Activated naive CD4-positive, alpha-beta T cell treated with anti-CD3 and anti-CD28 coated beads for 36 hours (primary cell): ENCODE measurements at regions not wholly inside any gene's neighbourhood (a gene's known extent, or its start where the extent isn't known, plus 50 kb on each side); places are given as distances from the start of the nearest gene placed in this dataset.
A peak's percentile ranks its signal among the peaks of the same experiment; 100 is the strongest.

Experiments used
- CTCF ChIA-PET: fragments of 350-600 bp; sonication (Branson Sonifier 250); formaldehyde crosslinking; loops from one replicate; lab custom pipeline; 2021; ENCODE audit warnings: antibody characterized with exemption; lab: Charles Lee
- DNase-seq: peaks from one replicate; pipeline ENCODE4 v3.0.0-alpha.2; 2020
- H3K27ac Mint-ChIP-seq: one replicate; pipeline ENCODE4 v1.8.0; 2021; ENCODE audit warnings: mild to moderate bottlenecking, mixed read lengths
- H3K27me3 Mint-ChIP-seq: one replicate; pipeline ENCODE4 v1.8.0; 2021; ENCODE audit warnings: low read depth, mixed read lengths
- H3K36me3 Mint-ChIP-seq: one replicate; pipeline ENCODE4 v1.8.0; 2021; ENCODE audit warnings: low read depth, mixed read lengths
- H3K4me1 Mint-ChIP-seq: one replicate; pipeline ENCODE4 v1.8.0; 2021; ENCODE audit warnings: low read depth, mixed read lengths
- H3K4me3 Mint-ChIP-seq: one replicate; pipeline ENCODE4 v1.8.0; 2021; ENCODE audit warnings: mild to moderate bottlenecking, moderate library complexity, mixed read lengths
- H3K9me3 Mint-ChIP-seq: one replicate; pipeline ENCODE4 v1.8.0; 2021; ENCODE audit warnings: mixed read lengths
- intact Hi-C: fragments of 100-400 bp; cut with micrococcal nuclease; formaldehyde crosslinking; loops from one replicate; pipeline ENCODE4 v1.15.1; 2023

DNA sequence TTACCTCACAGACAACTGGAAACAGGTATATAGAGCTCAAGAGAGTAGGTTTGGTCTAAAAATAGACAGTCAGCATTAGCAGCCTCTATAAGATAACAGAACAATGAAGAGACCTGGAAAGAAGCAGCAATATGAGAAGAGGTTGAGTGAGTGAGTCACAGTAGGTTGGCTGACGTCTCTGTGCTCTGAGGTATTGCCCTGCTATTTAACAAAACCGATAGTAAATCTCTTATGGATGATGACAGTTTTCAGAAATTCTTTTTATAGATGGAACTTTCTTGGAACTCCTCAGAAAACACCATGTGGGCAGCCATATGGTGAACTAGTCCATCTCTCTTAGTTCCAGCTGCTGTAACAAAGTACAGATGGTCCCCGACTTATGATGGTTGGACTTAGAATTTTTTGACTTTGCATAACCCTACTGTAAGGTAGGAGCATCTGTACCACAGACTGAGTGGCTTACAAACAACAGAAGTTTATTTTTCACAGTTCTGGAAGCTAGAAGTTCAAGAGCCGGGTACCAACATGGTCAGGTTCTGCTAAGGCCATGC, 123.5 kb downstream of the MBD2 start:
- no peak overlapping the region for H3K27ac Mint-ChIP-seq
- CTCF ChIA-PET: no interaction called here
- intact Hi-C loops: no loop called here
- H3K27me3 Mint-ChIP-seq: no peaks in the 10 kb centered on the region
- no peaks in the 10 kb centered on the region for H3K36me3 Mint-ChIP-seq
- DNase-seq: no peak
- H3K9me3 Mint-ChIP-seq: peaks cover 3% of the 10 kb centered on the region
- no peak overlapping the region for H3K4me3 Mint-ChIP-seq
- H3K4me1 Mint-ChIP-seq: no peaks in the 10 kb centered on the region

- intact Hi-C loops: no loop called here
- Mint-ChIP-seq H3K4me1 (no peaks in the 10 kb centered on the region), H3K9me3 (peaks cover 3% of the 10 kb centered on the region), H3K4me3 (no peak overlapping the region), H3K27ac (no peak overlapping the region), H3K36me3 (no peaks in the 10 kb centered on the region), H3K27me3 (no peaks in the 10 kb centered on the region)
- DNase-seq: no peak
- CTCF ChIA-PET: no interaction called here
Measured at GRCh38 chr18:54100466-54100865, 124.0 kb downstream of the MBD2 start.

- intact Hi-C loops: no loop called here
- no peaks in the 10 kb centered on the region for H3K4me1 Mint-ChIP-seq
- H3K27me3 Mint-ChIP-seq: no peaks in the 10 kb centered on the region
- peaks cover 3% of the 10 kb centered on the region for H3K9me3 Mint-ChIP-seq
- no peaks in the 10 kb centered on the region for H3K36me3 Mint-ChIP-seq
- no peak overlapping the region for H3K27ac Mint-ChIP-seq
- CTCF ChIA-PET: no interaction called here
- H3K4me3 Mint-ChIP-seq: no peak overlapping the region
- no peak for DNase-seq
Measured at GRCh38 chr18:54094474-54094873, 130.0 kb downstream of the MBD2 start.

DNA sequence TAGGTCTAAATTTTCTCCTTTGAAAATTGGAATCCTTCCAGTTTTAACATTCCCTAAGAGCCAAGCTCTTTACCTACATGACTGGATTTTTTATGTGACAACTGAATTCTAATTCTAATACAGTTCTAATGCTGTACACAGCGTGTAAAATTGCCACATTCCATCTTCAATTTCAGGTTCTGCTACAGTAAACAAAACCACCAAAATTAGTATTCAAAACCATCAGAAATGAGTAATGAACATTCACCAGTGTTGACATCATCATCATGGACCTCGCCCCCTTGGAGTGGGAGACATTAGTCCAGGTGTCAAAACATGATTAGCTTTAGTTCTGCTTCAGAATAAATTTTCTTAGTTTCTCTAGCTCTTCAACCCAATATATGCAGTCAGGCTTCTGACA, 133.6 kb downstream of the MBD2 start:
- no peak for DNase-seq
- Mint-ChIP-seq H3K27ac (no peak overlapping the region), H3K36me3 (no peaks in the 10 kb centered on the region)

DNA sequence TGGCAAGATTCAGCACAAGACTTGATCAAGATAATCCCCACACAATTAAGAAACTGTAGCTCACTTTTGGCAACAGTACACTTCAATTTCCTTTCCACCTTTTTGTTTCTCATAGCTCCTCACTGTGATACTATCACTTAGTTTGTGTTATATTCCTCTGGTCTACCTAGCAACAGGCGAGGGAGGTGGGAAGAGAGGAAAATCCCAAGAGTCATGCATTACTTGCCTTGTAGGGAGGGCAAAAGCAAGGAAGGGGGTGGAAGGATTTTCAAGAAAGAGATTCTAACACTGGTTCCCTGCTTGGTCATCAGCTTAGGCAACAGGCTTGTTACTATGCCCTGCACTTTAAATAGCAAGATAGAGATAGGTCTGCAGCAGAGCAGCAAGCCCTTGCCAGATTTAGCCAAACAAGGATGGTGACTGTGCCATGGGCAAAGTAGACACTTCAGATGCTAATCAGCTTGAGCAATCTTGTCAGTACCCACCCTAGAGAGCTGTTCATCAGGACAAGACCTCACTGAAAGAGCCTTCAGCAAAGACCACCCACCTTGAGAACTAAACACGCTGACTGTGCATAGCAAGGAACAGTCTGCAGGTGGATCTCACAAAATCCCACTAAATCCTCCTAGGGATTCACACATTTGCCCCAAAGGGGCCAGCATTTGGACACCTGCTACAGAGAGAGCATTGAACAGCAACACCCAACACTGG, 134.6 kb downstream of the MBD2 start:
- Mint-ChIP-seq H3K4me1 (peaks cover 15% of the 10 kb centered on the region), H3K27ac (no peak overlapping the region), H3K9me3 (peaks cover 2% of the 10 kb centered on the region), H3K27me3 (no peaks in the 10 kb centered on the region), H3K4me3 (no peak overlapping the region), H3K36me3 (no peaks in the 10 kb centered on the region)
- CTCF ChIA-PET: interaction anchor here (1.1 kb wide), 1 partner anchor 112 kb away, joined by 3 read pairs; no protein-coding TSS in a partner anchor
- intact Hi-C loops: no loop called here
- no peak for DNase-seq

More for the DNA sequence above, 133.6 kb downstream of the MBD2 start:
- Mint-ChIP-seq H3K9me3 (peaks cover 2% of the 10 kb centered on the region), H3K4me3 (no peak overlapping the region), H3K4me1 (peaks cover 14% of the 10 kb centered on the region), H3K27me3 (no peaks in the 10 kb centered on the region)
- intact Hi-C loops: no loop called here
- CTCF ChIA-PET: interaction anchor here (1.1 to 1.5 kb wide), 2 partner anchors 29 to 267 kb away, joined by 4 to 5 read pairs; partner anchors contain the start of genes C18orf54 and STARD6

DNA sequence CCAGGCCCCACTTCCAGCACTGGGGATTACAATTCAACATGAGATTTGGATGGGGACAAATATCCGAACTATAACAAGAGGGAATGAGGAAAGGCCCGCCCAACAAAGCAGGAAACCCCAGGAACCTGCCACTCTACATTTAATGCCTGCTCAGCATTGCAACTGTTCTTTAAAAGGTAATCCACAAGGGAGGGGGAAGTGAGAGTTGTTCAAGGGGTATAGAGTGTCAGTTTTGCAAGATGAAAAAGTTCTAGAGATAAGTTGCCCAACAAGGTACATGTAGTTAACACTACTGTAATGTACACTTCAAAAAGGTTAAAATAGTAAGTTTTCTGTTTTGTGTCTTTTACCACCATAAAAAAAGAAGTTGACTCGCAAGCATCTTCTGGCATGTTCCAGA, 137.6 kb downstream of the MBD2 start:
- no peak overlapping the region for H3K4me3 Mint-ChIP-seq
- H3K9me3 Mint-ChIP-seq: peaks cover 14% of the 10 kb centered on the region
- intact Hi-C loops: loop anchor here (1.0 kb wide), 1 partner anchor 60 kb away; no protein-coding TSS in a partner anchor
- no peaks in the 10 kb centered on the region for H3K36me3 Mint-ChIP-seq
- H3K27ac Mint-ChIP-seq: peak overlapping the region; percentile 20
- DNase-seq: no peak
- no peaks in the 10 kb centered on the region for H3K27me3 Mint-ChIP-seq
- H3K4me1 Mint-ChIP-seq: peaks cover 15% of the 10 kb centered on the region
- CTCF ChIA-PET: no interaction called here

DNA sequence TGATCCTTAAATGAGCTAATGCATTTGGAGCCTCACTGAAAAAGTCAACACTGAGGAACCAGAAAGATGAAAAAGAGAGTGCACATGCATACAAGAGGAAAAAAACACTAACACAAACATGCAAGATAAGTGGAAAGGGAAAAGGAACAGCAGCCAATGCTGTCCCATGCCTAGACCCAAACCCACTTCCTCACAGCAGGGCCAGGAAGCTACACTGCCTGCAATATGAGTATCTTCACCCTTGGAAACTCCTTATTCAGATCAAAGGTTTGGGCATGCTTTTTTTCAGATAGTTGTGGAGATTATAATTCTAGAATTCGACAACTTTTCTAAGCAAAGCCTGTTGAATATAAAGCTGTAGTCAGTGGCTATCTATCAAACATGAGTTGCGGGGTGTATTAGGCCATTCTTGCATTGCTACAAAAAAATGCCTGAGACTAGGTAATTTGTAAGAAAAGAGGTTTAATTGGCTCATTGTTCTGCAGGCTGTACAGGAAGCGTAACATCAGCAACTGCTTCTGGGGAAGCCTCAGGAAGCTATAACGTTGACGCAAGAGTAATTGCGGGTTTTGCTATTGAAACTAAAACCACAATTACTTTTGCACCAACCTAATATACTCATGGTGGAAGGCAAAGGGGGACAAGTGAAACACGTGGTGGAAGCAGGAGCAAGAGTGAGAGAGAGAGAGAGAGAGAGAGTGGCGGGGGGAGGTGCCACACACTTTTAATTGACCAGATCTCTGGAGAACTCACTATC, 138.2 kb downstream of the MBD2 start:
- Mint-ChIP-seq H3K27ac (no peak overlapping the region), H3K4me3 (no peak overlapping the region), H3K4me1 (peaks cover 15% of the 10 kb centered on the region), H3K36me3 (no peaks in the 10 kb centered on the region), H3K27me3 (no peaks in the 10 kb centered on the region), H3K9me3 (peaks cover 14% of the 10 kb centered on the region)
- DNase-seq: peak; percentile 26
- intact Hi-C loops: loop anchor here (1.0 kb wide), 1 partner anchor 61 kb away; no protein-coding TSS in a partner anchor
- CTCF ChIA-PET: no interaction called here

DNA sequence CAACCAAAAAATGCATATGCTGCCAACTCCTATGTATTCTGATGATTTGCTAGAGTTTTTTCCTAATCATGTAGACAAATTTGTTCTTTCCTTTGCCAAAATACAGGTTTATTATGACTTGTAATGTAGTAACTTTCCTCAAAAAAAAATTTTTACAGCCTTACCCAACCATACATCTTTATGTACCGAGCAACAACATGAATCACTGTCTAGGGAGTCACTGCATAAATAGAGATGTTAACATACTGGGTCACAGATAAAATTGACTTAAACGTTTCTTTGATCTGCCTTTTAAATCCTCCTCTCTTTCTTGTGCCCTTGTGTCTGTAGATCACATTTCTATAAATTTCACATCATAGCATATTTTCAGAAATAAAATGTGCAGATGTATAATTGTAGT, 143.6 kb downstream of the MBD2 start:
- no peak overlapping the region for H3K4me3 Mint-ChIP-seq
- CTCF ChIA-PET: no interaction called here
- no peak overlapping the region for H3K27ac Mint-ChIP-seq
- H3K36me3 Mint-ChIP-seq: no peaks in the 10 kb centered on the region
- peaks cover 12% of the 10 kb centered on the region for H3K9me3 Mint-ChIP-seq
- H3K27me3 Mint-ChIP-seq: peaks cover 2% of the 10 kb centered on the region
- intact Hi-C loops: no loop called here
- peaks cover under 1% of the 10 kb centered on the region for H3K4me1 Mint-ChIP-seq
- no peak for DNase-seq

DNA sequence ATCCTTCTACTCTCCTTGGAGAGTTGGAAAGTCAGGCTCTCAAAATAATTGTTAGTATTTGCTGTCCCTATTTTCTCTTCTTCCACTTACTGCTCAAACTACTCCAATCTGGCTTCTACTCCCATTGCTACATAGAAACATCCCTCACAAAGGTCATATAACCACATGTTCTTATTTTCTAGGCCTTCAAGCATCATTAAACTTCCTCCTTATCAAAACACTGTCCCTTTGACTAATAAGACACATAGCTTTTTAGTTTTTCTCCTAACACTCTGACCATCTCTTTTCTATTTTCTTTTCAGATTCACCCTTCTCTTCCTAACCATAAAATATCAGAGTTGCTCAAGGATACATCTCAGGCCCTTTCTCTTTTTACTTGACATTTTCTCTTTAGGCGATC, 148.3 kb downstream of the MBD2 start:
- intact Hi-C loops: no loop called here
- no peaks in the 10 kb centered on the region for H3K4me1 Mint-ChIP-seq
- no peaks in the 10 kb centered on the region for H3K9me3 Mint-ChIP-seq
- H3K4me3 Mint-ChIP-seq: no peak overlapping the region
- H3K27me3 Mint-ChIP-seq: peaks cover 6% of the 10 kb centered on the region
- CTCF ChIA-PET: no interaction called here
- H3K36me3 Mint-ChIP-seq: no peaks in the 10 kb centered on the region
- DNase-seq: no peak
- no peak overlapping the region for H3K27ac Mint-ChIP-seq

DNA sequence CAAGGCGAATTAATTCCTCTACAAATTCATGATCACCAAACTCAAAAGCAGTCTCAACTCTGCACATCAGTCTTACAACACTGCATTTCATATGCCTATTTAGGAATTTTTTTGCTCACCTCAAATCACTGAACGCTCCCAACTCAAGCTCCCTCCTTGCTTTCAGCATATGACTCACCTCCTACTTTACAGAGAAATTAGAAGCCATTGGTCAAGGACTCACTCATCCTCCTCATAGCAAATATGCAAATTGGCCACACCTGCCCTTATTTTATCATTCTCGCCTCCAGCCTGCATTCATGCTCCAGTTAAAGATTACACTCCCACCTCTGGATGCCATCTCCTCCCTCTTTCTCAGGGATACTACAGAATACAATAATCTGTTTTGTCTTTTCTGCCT, 148.8 kb downstream of the MBD2 start:
- no peak for DNase-seq
- Mint-ChIP-seq H3K4me3 (no peak overlapping the region), H3K27me3 (peaks cover 6% of the 10 kb centered on the region), H3K36me3 (no peaks in the 10 kb centered on the region), H3K9me3 (no peaks in the 10 kb centered on the region), H3K4me1 (no peaks in the 10 kb centered on the region), H3K27ac (no peak overlapping the region)
- CTCF ChIA-PET: no interaction called here
- intact Hi-C loops: no loop called here

DNA sequence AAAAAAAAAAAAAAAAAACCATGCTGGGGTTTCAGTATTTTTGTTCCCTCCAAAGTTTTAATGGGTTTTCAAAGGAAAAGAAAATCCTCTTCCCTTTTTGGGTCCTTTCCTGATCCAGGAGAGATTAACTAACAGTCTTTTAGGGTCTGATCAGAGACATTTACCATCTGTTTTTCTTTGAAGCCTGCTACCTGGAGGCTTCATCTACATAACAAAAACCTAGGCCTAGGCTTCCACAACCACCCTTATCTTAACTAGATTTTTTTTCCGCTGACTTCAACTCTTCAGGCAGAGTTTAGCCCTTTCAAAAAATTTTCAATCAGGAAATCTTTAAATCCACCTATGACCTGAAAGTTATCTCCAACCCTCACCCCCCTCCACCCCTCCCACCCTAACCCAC, 154.7 kb downstream of the MBD2 start:
- CTCF ChIA-PET: no interaction called here
- H3K27me3 Mint-ChIP-seq: peaks cover 4% of the 10 kb centered on the region
- no peak overlapping the region for H3K27ac Mint-ChIP-seq
- H3K4me1 Mint-ChIP-seq: no peaks in the 10 kb centered on the region
- intact Hi-C loops: no loop called here
- no peaks in the 10 kb centered on the region for H3K9me3 Mint-ChIP-seq
- H3K4me3 Mint-ChIP-seq: no peak overlapping the region
- DNase-seq: no peak
- no peaks in the 10 kb centered on the region for H3K36me3 Mint-ChIP-seq

GRCh38 chr18:54060343-54061005, 164.0 kb downstream of the MBD2 start:
- Mint-ChIP-seq H3K9me3 (no peaks in the 10 kb centered on the region), H3K36me3 (no peaks in the 10 kb centered on the region), H3K27ac (no peak overlapping the region), H3K4me1 (no peaks in the 10 kb centered on the region), H3K4me3 (no peak overlapping the region), H3K27me3 (peaks cover 9% of the 10 kb centered on the region)
- CTCF ChIA-PET: no interaction called here
- intact Hi-C loops: no loop called here
- DNase-seq: no peak
